Heart left ventricle (tissue), 13 donors: ENCODE measurements at regions not wholly inside any gene's neighbourhood (a gene's known extent, or its start where the extent isn't known, plus 50 kb on each side); places are given as distances from the start of the nearest gene placed in this dataset.

Experiments used
- CTCF ChIP-seq, 12 donors: fragments of 200-600 bp; sonication (generic) in 4 of 12; IDR thresholded peaks; one replicate each; pipeline versions ENCODE4 v1.5.0 to v1.8.0; 2018 to 2022; ENCODE audit warnings: antibody characterized with exemption in 12 of 12, mild to moderate bottlenecking in 5 of 12
- POLR2A ChIP-seq, 2 donors: fragments of 450-650 bp; IDR thresholded peaks; one replicate each; pipeline ENCODE4 v1.6.1; 2017; ENCODE audit warnings: antibody characterized with exemption in 2 of 2, mild to moderate bottlenecking in 2 of 2, moderate library complexity in 2 of 2
- donor health status: ischemic (EF 13 %, LVEDD 7.1; RV severe dilation, severe dysfunction).
- donor health status: DM: no; HTN: yes; CAD: no.
- donor health status: DM: no; HTN: no; CAD: no.
- donor health status: ischemic (EF 25% LVEDD 6.9; RV normal size, moderate dysfunction).
- donor health status: ischemic (EF 25% LVEDD 5.7; RV mildly dilated, moderate dysfunction).
- donor health status: ischemic (EF 35%, LVEDD 5.7; RV mildly dilated, moderate dysfunction).
- donor health status: nonischemic (EF 11% LVEDD 7.7; RV severe dilation, severe dysfunction).
- donor health status: DM: yes; HTN: yes; CAD: no.
- donor health status: PGD.
- donor health status: ischemic (EF 29% LVEDD 5.4; RV normal size, mild dysfunction).
- donor health status: nonischemic (EF 23%, LVEDD 6.1; RV moderate dilation, normal function).

GRCh38 chr6:112752305-112752704 is 405.2 kb downstream of the RFPL4B start:
- no peak for TF ChIP-seq POLR2A (IDR thresholded peaks at IDR 0.05)
- no peak for TF ChIP-seq CTCF (IDR thresholded peaks at IDR 0.05)
